CD4-positive, CD25-positive, alpha-beta regulatory T cell (primary cell): ENCODE measurements at regions not wholly inside any gene's neighbourhood (a gene's known extent, or its start where the extent isn't known, plus 50 kb on each side); places are given as distances from the start of the nearest gene placed in this dataset.

Experiments used
- ATAC-seq, 2 donors: fragments of 150-1000 bp; cut with Tn5 transposase; one replicate each; pipeline ENCODE4 v1.10.0; 2021; ENCODE audit warnings: low read depth in 2 of 2, moderate number of reproducible peaks in 2 of 2, moderate library complexity in 1 of 2
- DNase-seq, 3 donors: peaks; one replicate each; pipeline versions ENCODE4 v3.0.0 to v3.0.0-alpha.2; 2012 to 2022; ENCODE audit warnings: mixed read lengths in 1 of 3
- H3K27ac ChIP-seq: one replicate; pipeline ENCODE4 v1.7.0; 2013; ENCODE audit warnings: mild to moderate bottlenecking, low read length; ENCODE audit not compliant: insufficient read depth, poor library complexity, severe bottlenecking
- H3K27me3 ChIP-seq: one replicate; pipeline ENCODE4 v1.7.0; 2013; ENCODE audit warnings: low read length; ENCODE audit not compliant: control insufficient read depth, insufficient read depth
- H3K36me3 ChIP-seq: one replicate; pipeline ENCODE4 v1.7.0; 2013; ENCODE audit warnings: mild to moderate bottlenecking, low read length, moderate library complexity; ENCODE audit not compliant: control insufficient read depth, insufficient read depth
- H3K4me1 ChIP-seq: 2 replicates; pipeline ENCODE4 v1.7.0; 2013; ENCODE audit warnings: mild to moderate bottlenecking, low read length; ENCODE audit not compliant: insufficient read depth, control insufficient read depth, poor library complexity, severe bottlenecking
- H3K4me3 ChIP-seq: one replicate; pipeline ENCODE4 v1.7.0; 2013; ENCODE audit warnings: low read depth, mild to moderate bottlenecking, low read length, moderate library complexity
- H3K9me3 ChIP-seq, 2 experiments: 1 replicate in 1 of 2; 2 replicates in 1 of 2; pipeline ENCODE4 v1.7.0; 2013; ENCODE audit warnings: low read length in 2 of 2, mild to moderate bottlenecking in 1 of 2, moderate library complexity in 1 of 2; ENCODE audit not compliant: control insufficient read depth in 2 of 2
- H3K27ac Mint-ChIP-seq, 3 donors: one replicate each; pipeline ENCODE4 v1.8.0; 2020 to 2022; ENCODE audit warnings: mild to moderate bottlenecking in 3 of 3, mixed read lengths in 3 of 3, moderate library complexity in 2 of 3
- H3K27me3 Mint-ChIP-seq: one replicate; pipeline ENCODE4 v1.8.0; 2022; ENCODE audit warnings: mild to moderate bottlenecking, mixed read lengths
- H3K36me3 Mint-ChIP-seq: one replicate; pipeline ENCODE4 v1.8.0; 2020; ENCODE audit warnings: mixed read lengths
- H3K4me1 Mint-ChIP-seq, 4 donors: one replicate each; pipeline ENCODE4 v1.8.0; 2020 to 2022; ENCODE audit warnings: mixed read lengths in 4 of 4, mild to moderate bottlenecking in 1 of 4
- H3K4me3 Mint-ChIP-seq, 4 donors: one replicate each; pipeline ENCODE4 v1.8.0; 2020 to 2022; ENCODE audit warnings: mild to moderate bottlenecking in 4 of 4, mixed read lengths in 4 of 4, moderate library complexity in 3 of 4
- H3K9me3 Mint-ChIP-seq, 7 donors: one replicate each; pipeline ENCODE4 v1.8.0; 2020 to 2022; ENCODE audit warnings: mixed read lengths in 7 of 7, mild to moderate bottlenecking in 3 of 7, moderate library complexity in 2 of 7

- ATAC-seq (no peak), DNase-seq (no peak)
- H3K4me1 Mint-ChIP-seq = no peaks in the 10 kb centered on the region
- no peak overlapping the region for H3K4me3 ChIP-seq
- peaks cover 40% of the 10 kb centered on the region for H3K27me3 Mint-ChIP-seq
- no peak overlapping the region for H3K27ac Mint-ChIP-seq
- no peak overlapping the region for H3K27ac ChIP-seq
- no peaks in the 10 kb centered on the region for H3K4me1 ChIP-seq
- H3K4me3 Mint-ChIP-seq = no peak overlapping the region
- no peaks in the 10 kb centered on the region for H3K36me3 Mint-ChIP-seq
- H3K9me3 Mint-ChIP-seq = no peaks in the 10 kb centered on the region
- peaks cover 16% of the 10 kb centered on the region for H3K27me3 ChIP-seq
- H3K36me3 ChIP-seq = no peaks in the 10 kb centered on the region
- no peaks in the 10 kb centered on the region for H3K9me3 ChIP-seq
These were observed 103.7 kb upstream of the TPM1 start for GRCh38 chr15:62938825-62939224.

GRCh38 chr15:62940093-62940754, 102.3 kb upstream of the TPM1 start:
- H3K27me3 ChIP-seq = peaks cover 11% of the 10 kb centered on the region
- H3K4me1 Mint-ChIP-seq = no peaks in the 10 kb centered on the region
- H3K27ac Mint-ChIP-seq = no peak overlapping the region
- no peak overlapping the region for H3K4me3 ChIP-seq
- no peaks in the 10 kb centered on the region for H3K36me3 ChIP-seq
- H3K27ac ChIP-seq = no peak overlapping the region
- no peak for ATAC-seq
- H3K9me3 Mint-ChIP-seq = no peaks in the 10 kb centered on the region
- no peaks in the 10 kb centered on the region for H3K9me3 ChIP-seq
- peaks cover 42% of the 10 kb centered on the region for H3K27me3 Mint-ChIP-seq
- no peaks in the 10 kb centered on the region for H3K36me3 Mint-ChIP-seq
- no peak for DNase-seq
- no peaks in the 10 kb centered on the region for H3K4me1 ChIP-seq
- no peak overlapping the region for H3K4me3 Mint-ChIP-seq

GRCh38 chr15:62940755-62941361, 101.7 kb upstream of the TPM1 start:
- Histone ChIP-seq H3K36me3 (no peaks in the 10 kb centered on the region), H3K9me3 (no peaks in the 10 kb centered on the region), H3K4me1 (no peaks in the 10 kb centered on the region), H3K4me3 (no peak overlapping the region), H3K27me3 (peaks cover 7% of the 10 kb centered on the region), H3K27ac (no peak overlapping the region)
- no peak overlapping the region for H3K27ac Mint-ChIP-seq
- H3K9me3 Mint-ChIP-seq = no peaks in the 10 kb centered on the region
- no peak for ATAC-seq
- no peak for DNase-seq
- H3K4me3 Mint-ChIP-seq = no peak overlapping the region
- peaks cover 35% of the 10 kb centered on the region for H3K27me3 Mint-ChIP-seq
- no peaks in the 10 kb centered on the region for H3K4me1 Mint-ChIP-seq
- no peaks in the 10 kb centered on the region for H3K36me3 Mint-ChIP-seq

GRCh38 chr15:62941699-62942098, 100.8 kb upstream of the TPM1 start:
- Mint-ChIP-seq H3K4me1 (no peaks in the 10 kb centered on the region), H3K27ac (no peak overlapping the region), H3K9me3 (no peaks in the 10 kb centered on the region), H3K4me3 (no peak overlapping the region), H3K36me3 (no peaks in the 10 kb centered on the region), H3K27me3 (peaks cover 33% of the 10 kb centered on the region)
- H3K9me3 ChIP-seq = no peaks in the 10 kb centered on the region
- peaks cover 5% of the 10 kb centered on the region for H3K27me3 ChIP-seq
- H3K4me3 ChIP-seq = no peak overlapping the region
- DNase-seq (no peak), ATAC-seq (no peak)
- no peaks in the 10 kb centered on the region for H3K36me3 ChIP-seq
- H3K27ac ChIP-seq = no peak overlapping the region
- H3K4me1 ChIP-seq = no peaks in the 10 kb centered on the region

GRCh38 chr15:62942428-62942827, 100.1 kb upstream of the TPM1 start:
- H3K27ac ChIP-seq = no peak overlapping the region
- no peak overlapping the region for H3K4me3 Mint-ChIP-seq
- ATAC-seq = no peak

GRCh38 chr15:62945063-62945462, 97.5 kb upstream of the TPM1 start:
- Mint-ChIP-seq H3K9me3 (no peaks in the 10 kb centered on the region), H3K36me3 (no peaks in the 10 kb centered on the region), H3K4me1 (no peaks in the 10 kb centered on the region), H3K27me3 (peaks cover 41% of the 10 kb centered on the region), H3K4me3 (no peak overlapping the region), H3K27ac (peak overlapping the region in 1 of 3 donors; percentile 57)
- Histone ChIP-seq H3K4me1 (no peaks in the 10 kb centered on the region), H3K36me3 (no peaks in the 10 kb centered on the region), H3K4me3 (no peak overlapping the region), H3K27me3 (peaks cover 3% of the 10 kb centered on the region), H3K27ac (no peak overlapping the region), H3K9me3 (no peaks in the 10 kb centered on the region)
- no peak for ATAC-seq
- no peak for DNase-seq

More at GRCh38 chr15:62942428-62942827, 100.1 kb upstream of the TPM1 start:
- Histone ChIP-seq H3K27me3 (peaks cover 8% of the 10 kb centered on the region), H3K4me3 (no peak overlapping the region), H3K9me3 (no peaks in the 10 kb centered on the region), H3K36me3 (no peaks in the 10 kb centered on the region), H3K4me1 (no peaks in the 10 kb centered on the region)
- peaks cover 31% of the 10 kb centered on the region for H3K27me3 Mint-ChIP-seq
- no peak for DNase-seq
- no peaks in the 10 kb centered on the region for H3K4me1 Mint-ChIP-seq
- no peaks in the 10 kb centered on the region for H3K36me3 Mint-ChIP-seq
- H3K9me3 Mint-ChIP-seq = no peaks in the 10 kb centered on the region
- no peak overlapping the region for H3K27ac Mint-ChIP-seq

- peaks cover 41% of the 10 kb centered on the region for H3K27me3 Mint-ChIP-seq
- H3K27me3 ChIP-seq = peaks cover 5% of the 10 kb centered on the region
These were observed 96.8 kb upstream of the TPM1 start for GRCh38 chr15:62945760-62946159.

GRCh38 chr15:62946940-62947339, 95.6 kb upstream of the TPM1 start:
- no peak for ATAC-seq
- H3K4me3 Mint-ChIP-seq = no peak overlapping the region
- Histone ChIP-seq H3K9me3 (no peaks in the 10 kb centered on the region), H3K36me3 (no peaks in the 10 kb centered on the region), H3K4me3 (no peak overlapping the region), H3K27ac (no peak overlapping the region), H3K27me3 (peaks cover 9% of the 10 kb centered on the region), H3K4me1 (no peaks in the 10 kb centered on the region)
- H3K27ac Mint-ChIP-seq = no peak overlapping the region
- no peaks in the 10 kb centered on the region for H3K4me1 Mint-ChIP-seq
- no peak for DNase-seq
- H3K36me3 Mint-ChIP-seq = no peaks in the 10 kb centered on the region
- H3K9me3 Mint-ChIP-seq = no peaks in the 10 kb centered on the region
- peaks cover 29% of the 10 kb centered on the region for H3K27me3 Mint-ChIP-seq

More at GRCh38 chr15:62945760-62946159, 96.8 kb upstream of the TPM1 start:
- Mint-ChIP-seq H3K9me3 (no peaks in the 10 kb centered on the region), H3K27ac (no peak overlapping the region), H3K4me3 (no peak overlapping the region), H3K36me3 (no peaks in the 10 kb centered on the region), H3K4me1 (no peaks in the 10 kb centered on the region)
- H3K9me3 ChIP-seq = no peaks in the 10 kb centered on the region
- ATAC-seq (no peak), DNase-seq (no peak)
- no peaks in the 10 kb centered on the region for H3K4me1 ChIP-seq
- H3K27ac ChIP-seq = no peak overlapping the region
- no peaks in the 10 kb centered on the region for H3K36me3 ChIP-seq
- no peak overlapping the region for H3K4me3 ChIP-seq
